CD4-positive, alpha-beta T cell treated with Interleukin-10 for 1 hour (primary cell): ENCODE measurements at regions not wholly inside any gene's neighbourhood (a gene's known extent, or its start where the extent isn't known, plus 50 kb on each side); places are given as distances from the start of the nearest gene placed in this dataset.

Experiments
- DNase-seq: peaks from one replicate; pipeline ENCODE4 v3.0.0-alpha.2; 2020

DNA sequence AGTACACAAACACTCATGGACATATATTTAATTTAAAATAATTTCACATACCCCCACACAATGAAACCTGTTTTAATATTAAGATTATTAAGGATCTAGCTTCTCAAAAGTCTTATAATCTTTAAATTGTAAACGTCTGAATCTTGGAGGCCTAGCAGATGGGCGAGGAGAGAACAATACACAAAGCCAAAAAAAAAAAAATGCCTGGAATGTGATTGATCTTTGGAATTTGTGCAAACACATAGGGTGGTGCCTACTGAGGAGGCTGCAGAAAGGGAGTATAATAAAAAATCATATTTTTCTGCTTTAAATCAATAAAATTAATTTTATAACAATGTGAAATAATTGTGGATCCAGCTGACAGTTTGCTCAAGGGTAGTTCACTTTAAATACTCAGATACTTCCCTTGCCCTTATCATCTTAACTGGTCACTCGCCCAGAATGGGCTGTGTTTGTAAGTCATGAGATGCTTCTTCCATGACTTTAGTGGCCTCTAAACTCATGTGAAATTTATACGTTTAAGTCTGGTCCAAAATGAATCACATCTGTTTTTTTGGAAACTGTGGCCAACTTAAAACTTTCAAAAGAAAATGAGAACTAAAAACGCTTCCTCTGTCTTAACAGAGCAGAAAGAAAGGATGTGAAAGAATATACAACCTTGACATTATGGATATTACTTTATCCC, 802.8 kb upstream of the CXADR start:
- DNase-seq: no peak

GRCh38 chr21:16711757-16712156, 801.1 kb upstream of the CXADR start:
- DNase-seq: no peak

- no peak for DNase-seq
Observed at GRCh38 chr21:16713331-16714117, 799.3 kb upstream of the CXADR start.

DNA sequence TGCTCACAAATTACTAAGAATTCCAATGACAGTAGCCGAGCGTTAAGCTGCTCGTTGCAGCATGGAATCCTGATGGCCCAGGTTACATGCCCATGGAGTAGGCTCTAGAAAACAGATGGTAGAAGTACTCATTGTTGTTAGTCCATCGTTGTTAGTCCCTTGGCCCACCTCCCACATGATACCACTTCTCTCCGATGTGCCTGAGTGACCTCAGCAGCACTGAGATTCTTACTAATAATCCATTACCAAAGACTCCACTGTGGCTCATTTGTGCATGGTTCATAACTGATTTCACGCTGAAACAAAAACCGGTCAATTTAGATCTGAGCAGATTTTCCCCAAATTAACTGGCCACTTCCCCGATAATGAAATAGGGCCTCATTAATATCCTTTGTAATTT, 772.3 kb upstream of the CXADR start:
- DNase-seq: no peak

DNA sequence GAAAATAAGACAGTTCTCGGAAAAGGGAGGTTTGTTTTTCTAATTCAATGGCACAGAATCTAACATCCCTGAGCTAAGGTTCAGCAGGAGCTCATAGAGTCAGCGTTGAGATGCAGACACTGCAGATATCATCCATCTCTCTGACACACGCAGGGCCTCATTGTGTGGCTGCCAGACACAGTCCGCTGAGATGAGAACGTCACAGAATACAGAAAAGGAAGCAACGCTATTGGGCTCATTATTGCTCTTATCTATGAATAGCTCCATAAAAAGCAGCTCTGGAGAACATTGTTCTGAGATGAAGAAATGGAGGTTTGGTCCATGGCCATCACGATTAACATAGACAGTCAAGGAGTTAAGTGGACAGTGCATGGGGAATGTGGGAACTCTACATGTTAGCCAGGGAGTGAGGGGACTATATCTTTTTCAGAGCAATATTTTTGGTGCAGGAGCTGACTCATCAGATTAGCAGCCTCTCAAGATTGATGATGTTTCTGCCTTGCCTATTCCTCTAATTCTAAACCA, 771.6 kb upstream of the CXADR start:
- no peak for DNase-seq

GRCh38 chr21:16742131-16742641, 770.7 kb upstream of the CXADR start:
- DNase-seq: no peak

DNA sequence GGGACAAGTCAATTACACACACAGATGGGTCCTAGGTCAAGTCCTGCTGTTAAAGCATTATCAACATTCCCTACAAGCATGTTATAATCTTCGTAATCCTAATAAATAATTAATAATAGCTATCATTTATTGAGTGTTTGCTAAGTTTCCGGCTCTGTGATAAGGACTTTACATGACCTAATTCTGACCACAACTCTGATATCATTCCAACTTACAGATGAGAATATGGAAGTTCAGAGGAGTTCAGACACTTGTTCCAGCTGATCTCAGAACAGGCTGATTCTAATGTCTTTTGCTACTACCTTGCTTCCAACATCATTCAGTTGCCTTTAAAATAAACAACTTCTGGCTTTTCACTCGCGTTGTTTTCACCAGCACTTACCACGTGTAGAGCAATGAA, 770.1 kb upstream of the CXADR start:
- DNase-seq: no peak

- DNase-seq: no peak
Observed at GRCh38 chr21:16743317-16743716, 769.5 kb upstream of the CXADR start.

DNA sequence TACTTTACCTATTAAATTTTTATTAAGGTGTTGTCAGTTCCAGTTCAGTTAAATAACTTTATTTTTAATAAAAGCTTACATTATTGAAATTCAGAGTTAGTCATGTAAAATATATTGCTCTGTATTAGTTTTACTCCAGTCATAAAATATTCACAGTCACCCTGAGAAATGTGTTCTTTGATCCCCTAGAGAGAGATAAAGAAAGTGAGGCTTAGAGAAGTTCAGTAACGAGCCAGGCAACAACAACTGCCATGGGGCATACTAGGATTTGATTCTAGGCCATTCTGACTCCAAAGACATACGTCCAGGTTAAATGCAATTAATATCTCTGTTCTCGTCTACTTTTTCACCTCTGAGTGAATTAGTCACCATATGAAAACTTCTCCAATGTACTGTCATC, 761.9 kb upstream of the CXADR start:
- DNase-seq: no peak

- no peak for DNase-seq
Observed at GRCh38 chr21:16751695-16752474, 761.0 kb upstream of the CXADR start.

GRCh38 chr21:16752475-16752857, 760.4 kb upstream of the CXADR start:
- no peak for DNase-seq

DNA sequence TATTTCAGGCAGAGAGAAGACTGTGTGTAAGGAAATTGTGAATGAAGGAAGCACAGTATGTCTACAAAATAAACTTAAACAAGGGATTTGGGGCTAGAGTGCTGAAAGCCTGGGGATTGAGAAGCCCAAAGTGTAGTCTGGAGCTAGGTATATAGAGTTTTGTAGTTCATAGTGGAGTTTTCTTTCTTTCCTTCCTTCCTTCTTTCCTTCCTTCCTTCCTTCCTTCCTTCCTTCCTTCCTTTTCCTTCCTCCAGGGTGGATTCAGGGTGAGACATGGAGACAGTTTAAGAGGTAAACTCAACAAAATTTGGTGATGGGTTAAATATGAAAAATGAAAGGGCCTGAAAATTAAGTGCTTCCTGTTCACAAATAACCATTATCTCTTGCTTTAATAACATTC, 757.8 kb upstream of the CXADR start:
- no peak for DNase-seq

DNA sequence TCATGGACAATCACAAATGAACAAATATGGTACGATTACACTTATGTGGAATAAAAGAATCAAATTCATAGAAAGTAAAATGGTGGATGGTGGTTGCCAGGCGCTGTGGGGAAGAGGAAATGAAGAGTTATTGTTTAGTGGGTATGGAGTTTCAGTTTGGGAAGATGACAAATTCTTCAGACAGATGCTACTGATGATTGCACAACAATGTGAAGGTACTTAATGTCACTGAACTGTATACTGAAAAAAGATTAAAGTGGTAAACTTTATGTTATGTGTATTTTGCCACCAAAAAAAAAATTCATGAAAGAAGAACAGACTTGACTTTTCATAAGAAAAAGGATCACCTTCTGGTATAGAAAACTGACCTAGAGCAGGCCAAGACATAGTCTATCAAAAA, 745.6 kb upstream of the CXADR start:
- no peak for DNase-seq

DNA sequence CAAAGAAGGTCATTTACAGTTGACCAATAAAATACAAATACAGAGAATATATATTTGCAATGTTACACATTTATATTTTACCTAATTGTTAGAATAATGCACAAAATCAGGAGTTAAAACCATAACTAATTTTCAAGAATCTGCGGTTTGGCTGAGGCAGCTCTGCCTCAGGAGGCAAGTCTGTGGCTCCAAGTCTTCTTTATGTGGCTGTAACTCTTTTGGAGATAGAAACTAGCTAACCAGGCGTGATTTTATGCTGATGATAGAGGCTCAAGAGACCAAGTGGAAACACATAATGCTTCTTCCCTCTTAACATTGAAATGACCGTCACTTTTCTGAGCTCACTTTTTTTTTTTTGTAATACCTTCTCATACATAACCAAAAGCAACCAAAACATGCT, 744.7 kb upstream of the CXADR start:
- DNase-seq: no peak

DNA sequence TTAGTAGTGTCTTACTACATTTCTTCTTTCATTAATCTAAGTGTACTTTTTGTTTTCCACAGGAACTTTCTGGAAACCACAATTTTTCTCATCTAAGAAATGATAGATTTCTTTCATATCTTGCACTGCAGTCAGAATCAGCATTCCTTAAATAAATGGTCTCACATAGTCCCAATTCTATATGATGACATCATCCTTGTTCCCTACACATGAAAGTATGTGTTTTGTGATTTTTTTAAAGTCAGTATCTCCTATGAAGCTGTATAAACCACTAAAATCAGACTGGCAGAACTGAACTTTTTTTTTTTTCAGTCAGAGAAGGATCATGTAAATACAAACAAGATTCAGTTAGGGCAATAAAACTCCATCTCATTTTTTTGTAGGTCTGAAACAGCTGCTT, 742.6 kb upstream of the CXADR start:
- no peak for DNase-seq

DNA sequence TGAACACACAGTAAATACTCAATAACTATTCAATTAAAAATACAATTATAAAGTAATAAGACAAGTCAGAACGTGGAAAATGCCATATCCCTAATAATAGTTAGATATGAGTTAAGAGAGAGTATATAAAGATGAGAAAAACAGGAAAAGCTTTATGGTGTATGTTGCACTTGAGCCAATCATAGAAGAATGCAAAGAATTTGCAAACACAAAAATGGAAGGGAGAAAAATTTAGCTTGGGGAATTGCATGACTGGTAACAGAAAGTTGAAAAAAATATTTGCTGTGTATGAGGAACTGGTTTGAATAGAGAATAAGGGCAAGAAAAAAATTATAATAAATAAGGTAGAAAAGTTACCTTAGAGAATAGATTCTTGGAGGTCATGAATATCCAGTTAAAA, 739.6 kb upstream of the CXADR start:
- no peak for DNase-seq

- DNase-seq: no peak
Observed at GRCh38 chr21:16775076-16775475, 737.8 kb upstream of the CXADR start.

DNA sequence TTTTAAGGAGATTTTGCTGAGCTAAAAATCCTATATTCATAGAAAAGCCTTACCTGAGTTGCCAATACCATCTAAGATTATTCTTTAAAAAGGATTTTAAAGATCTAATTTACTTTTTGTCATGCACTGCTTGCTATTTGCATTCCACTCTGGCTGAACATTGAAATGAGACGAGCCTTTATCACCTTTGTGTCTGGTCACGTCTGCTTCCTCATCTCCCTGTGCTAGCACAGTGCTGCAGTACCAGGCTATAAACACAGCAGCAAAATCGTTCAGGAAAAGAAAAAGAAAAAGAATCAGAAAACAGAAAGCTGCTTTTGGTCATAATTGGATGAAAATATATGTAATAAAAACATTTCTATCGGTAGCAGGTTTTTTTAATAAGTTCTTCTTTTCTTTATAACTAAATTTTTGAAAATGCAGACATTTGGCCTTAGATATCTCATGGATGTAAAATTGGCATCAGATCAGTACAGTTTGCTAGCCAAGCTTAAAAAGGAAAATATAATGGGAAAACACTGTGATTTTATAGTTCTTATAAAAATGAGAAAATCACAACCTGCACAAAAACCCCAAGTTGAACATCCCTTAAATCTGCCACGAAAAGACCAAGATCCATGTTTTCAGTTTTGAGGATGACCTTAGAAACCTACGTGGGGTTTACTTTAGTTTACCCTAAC, 735.7 kb upstream of the CXADR start:
- no peak for DNase-seq

- DNase-seq: no peak
Observed at GRCh38 chr21:16788584-16788983, 724.3 kb upstream of the CXADR start.

GRCh38 chr21:16789636-16790035, 723.2 kb upstream of the CXADR start:
- DNase-seq: no peak

- no peak for DNase-seq
Observed at GRCh38 chr21:16792101-16792500, 720.7 kb upstream of the CXADR start.

- no peak for DNase-seq
Observed at GRCh38 chr21:16794950-16795349, 717.9 kb upstream of the CXADR start.

GRCh38 chr21:16796776-16797175, 716.1 kb upstream of the CXADR start:
- DNase-seq: no peak
